Suprapubic skin (tissue), 3 donors: ENCODE measurements at regions not wholly inside any gene's neighbourhood (a gene's known extent, or its start where the extent isn't known, plus 50 kb on each side); places are given as distances from the start of the nearest gene placed in this dataset.

Experiments
- POLR2A ChIP-seq, 2 donors: fragments of 450-650 bp; IDR thresholded peaks; one replicate each; pipeline ENCODE4 v1.6.1; 2017; ENCODE audit warnings: antibody characterized with exemption in 2 of 2, mild to moderate bottlenecking in 2 of 2, moderate library complexity in 2 of 2
- TF ChIP-seq, protein P1 (sequence below), 2 donors: fragments of 200-600 bp in 1 of 2; fragments of 450-650 bp in 1 of 2; sonication (generic) in 1 of 2; IDR thresholded peaks; one replicate each; pipeline ENCODE4 v1.5.1; 2016 to 2019; ENCODE audit warnings: antibody characterized with exemption in 2 of 2, mild to moderate bottlenecking in 1 of 2, moderate library complexity in 1 of 2

- TF ChIP-seq, protein P1, sequence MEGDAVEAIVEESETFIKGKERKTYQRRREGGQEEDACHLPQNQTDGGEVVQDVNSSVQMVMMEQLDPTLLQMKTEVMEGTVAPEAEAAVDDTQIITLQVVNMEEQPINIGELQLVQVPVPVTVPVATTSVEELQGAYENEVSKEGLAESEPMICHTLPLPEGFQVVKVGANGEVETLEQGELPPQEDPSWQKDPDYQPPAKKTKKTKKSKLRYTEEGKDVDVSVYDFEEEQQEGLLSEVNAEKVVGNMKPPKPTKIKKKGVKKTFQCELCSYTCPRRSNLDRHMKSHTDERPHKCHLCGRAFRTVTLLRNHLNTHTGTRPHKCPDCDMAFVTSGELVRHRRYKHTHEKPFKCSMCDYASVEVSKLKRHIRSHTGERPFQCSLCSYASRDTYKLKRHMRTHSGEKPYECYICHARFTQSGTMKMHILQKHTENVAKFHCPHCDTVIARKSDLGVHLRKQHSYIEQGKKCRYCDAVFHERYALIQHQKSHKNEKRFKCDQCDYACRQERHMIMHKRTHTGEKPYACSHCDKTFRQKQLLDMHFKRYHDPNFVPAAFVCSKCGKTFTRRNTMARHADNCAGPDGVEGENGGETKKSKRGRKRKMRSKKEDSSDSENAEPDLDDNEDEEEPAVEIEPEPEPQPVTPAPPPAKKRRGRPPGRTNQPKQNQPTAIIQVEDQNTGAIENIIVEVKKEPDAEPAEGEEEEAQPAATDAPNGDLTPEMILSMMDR (IDR thresholded peaks at IDR 0.05): no peak
- no peak for TF ChIP-seq POLR2A (IDR thresholded peaks at IDR 0.05)
These were observed 75.7 kb upstream of the SLC4A7 start for GRCh38 chr3:27559835-27560234.
